Activated naive CD4-positive, alpha-beta T cell treated with anti-CD3 and anti-CD28 coated beads, Interleukin-2, amount 50 U/mL, for 72 hours (primary cell): ENCODE measurements at regions not wholly inside any gene's neighbourhood (a gene's known extent, or its start where the extent isn't known, plus 50 kb on each side); places are given as distances from the start of the nearest gene placed in this dataset.

Experiments
- ATAC-seq, 2 donors: fragments of 150-1000 bp; cut with Tn5 transposase; 2 replicates each; pipeline ENCODE4 v1.10.0; 2021; ENCODE audit warnings: mild to moderate bottlenecking in 2 of 2, moderate library complexity in 2 of 2
- DNase-seq, 2 donors: peaks; one replicate each; pipeline ENCODE4 v3.0.0; 2021 to 2022; ENCODE audit warnings: low spot score in 2 of 2
- H3K27ac Mint-ChIP-seq, 2 donors: one replicate each; pipeline ENCODE4 v1.8.0; 2022; ENCODE audit warnings: mild to moderate bottlenecking in 2 of 2, mixed read lengths in 2 of 2
- H3K36me3 Mint-ChIP-seq, 2 donors: one replicate each; pipeline ENCODE4 v1.8.0; 2022; ENCODE audit warnings: mixed read lengths in 2 of 2
- H3K9me3 Mint-ChIP-seq, 2 donors: one replicate each; pipeline ENCODE4 v1.8.0; 2022; ENCODE audit warnings: mixed read lengths in 2 of 2

- peak; percentile 44 to 58 for DNase-seq
- H3K36me3 Mint-ChIP-seq: no peaks in the 10 kb centered on the region
- ATAC-seq: peak; percentile 71 to 83
- H3K9me3 Mint-ChIP-seq: no peaks in the 10 kb centered on the region
- peak overlapping the region in 1 of 2 donors; percentile 72 for H3K27ac Mint-ChIP-seq
These were observed 421.7 kb downstream of the VRK1 start for GRCh38 chr14:97218691-97219430.

- Mint-ChIP-seq H3K27ac (peak overlapping the region; percentile 22 to 72), H3K9me3 (no peaks in the 10 kb centered on the region)
- peak; percentile 37 to 62 for ATAC-seq
These were observed 422.3 kb downstream of the VRK1 start for GRCh38 chr14:97219431-97220017.

GRCh38 chr14:97221572-97222285 is 424.5 kb downstream of the VRK1 start:
- DNase-seq: no peak
- ATAC-seq: no peak
- no peaks in the 10 kb centered on the region for H3K9me3 Mint-ChIP-seq
- H3K36me3 Mint-ChIP-seq: no peaks in the 10 kb centered on the region
- H3K27ac Mint-ChIP-seq: no peak overlapping the region

More at GRCh38 chr14:97219431-97220017, 422.3 kb downstream of the VRK1 start:
- H3K36me3 Mint-ChIP-seq: no peaks in the 10 kb centered on the region
- peak in 1 of 2 donors; percentile 12 for DNase-seq

- ATAC-seq (no peak), DNase-seq (no peak)
- Mint-ChIP-seq H3K27ac (no peak overlapping the region), H3K36me3 (no peaks in the 10 kb centered on the region), H3K9me3 (no peaks in the 10 kb centered on the region)
These were observed 426.8 kb downstream of the VRK1 start for GRCh38 chr14:97224016-97224415.

GRCh38 chr14:97230051-97230450 is 432.9 kb downstream of the VRK1 start:
- Mint-ChIP-seq H3K27ac (no peak overlapping the region), H3K36me3 (no peaks in the 10 kb centered on the region)

GRCh38 chr14:97233319-97233985 is 436.3 kb downstream of the VRK1 start:
- Mint-ChIP-seq H3K36me3 (no peaks in the 10 kb centered on the region), H3K27ac (no peak overlapping the region), H3K9me3 (no peaks in the 10 kb centered on the region)
- DNase-seq (no peak), ATAC-seq (no peak)

More at GRCh38 chr14:97230051-97230450, 432.9 kb downstream of the VRK1 start:
- ATAC-seq (no peak), DNase-seq (no peak)
- H3K9me3 Mint-ChIP-seq: no peaks in the 10 kb centered on the region

- Mint-ChIP-seq H3K27ac (no peak overlapping the region), H3K9me3 (no peaks in the 10 kb centered on the region), H3K36me3 (no peaks in the 10 kb centered on the region)
- no peak for ATAC-seq
- DNase-seq: no peak
These were observed 449.5 kb downstream of the VRK1 start for GRCh38 chr14:97246648-97247047.

- Mint-ChIP-seq H3K36me3 (no peaks in the 10 kb centered on the region), H3K9me3 (no peaks in the 10 kb centered on the region), H3K27ac (no peak overlapping the region)
- DNase-seq (no peak), ATAC-seq (no peak)
These were observed 451.8 kb downstream of the VRK1 start for GRCh38 chr14:97248973-97249372.

- Mint-ChIP-seq H3K27ac (no peak overlapping the region), H3K36me3 (no peaks in the 10 kb centered on the region), H3K9me3 (no peaks in the 10 kb centered on the region)
- no peak for ATAC-seq
- no peak for DNase-seq
These were observed 453.7 kb downstream of the VRK1 start for GRCh38 chr14:97250931-97251330.

- DNase-seq (no peak), ATAC-seq (peak in 1 of 2 donors; percentile 7)
- Mint-ChIP-seq H3K36me3 (no peaks in the 10 kb centered on the region), H3K9me3 (no peaks in the 10 kb centered on the region), H3K27ac (peak overlapping the region in 1 of 2 donors; percentile 58)
These were observed 454.4 kb downstream of the VRK1 start for GRCh38 chr14:97251491-97252155.

- DNase-seq (no peak), ATAC-seq (no peak)
- H3K36me3 Mint-ChIP-seq: no peaks in the 10 kb centered on the region
- H3K9me3 Mint-ChIP-seq: no peaks in the 10 kb centered on the region
- no peak overlapping the region for H3K27ac Mint-ChIP-seq
These were observed 456.6 kb downstream of the VRK1 start for GRCh38 chr14:97253756-97254155.

- Mint-ChIP-seq H3K9me3 (peaks cover 0 to 9% of the 10 kb centered on the region in 2 donors), H3K36me3 (no peaks in the 10 kb centered on the region), H3K27ac (no peak overlapping the region)
- DNase-seq (no peak), ATAC-seq (no peak)
These were observed 465.2 kb downstream of the VRK1 start for GRCh38 chr14:97262336-97262735.

- H3K9me3 Mint-ChIP-seq: peaks cover 0 to 9% of the 10 kb centered on the region in 2 donors
- DNase-seq (no peak), ATAC-seq (no peak)
- H3K27ac Mint-ChIP-seq: no peak overlapping the region
- no peaks in the 10 kb centered on the region for H3K36me3 Mint-ChIP-seq
These were observed 467.5 kb downstream of the VRK1 start for GRCh38 chr14:97264516-97265230.

GRCh38 chr14:97266653-97267052 is 469.5 kb downstream of the VRK1 start:
- H3K27ac Mint-ChIP-seq: no peak overlapping the region
- DNase-seq (no peak), ATAC-seq (no peak)
- H3K9me3 Mint-ChIP-seq: peaks cover 0 to 5% of the 10 kb centered on the region in 2 donors
- H3K36me3 Mint-ChIP-seq: no peaks in the 10 kb centered on the region

- H3K9me3 Mint-ChIP-seq: no peaks in the 10 kb centered on the region
- no peak overlapping the region for H3K27ac Mint-ChIP-seq
- DNase-seq (no peak), ATAC-seq (no peak)
- no peaks in the 10 kb centered on the region for H3K36me3 Mint-ChIP-seq
These were observed 470.3 kb downstream of the VRK1 start for GRCh38 chr14:97267509-97267908.

GRCh38 chr14:97268097-97268496 is 470.9 kb downstream of the VRK1 start:
- no peaks in the 10 kb centered on the region for H3K36me3 Mint-ChIP-seq

More at GRCh38 chr14:97268097-97268496, 470.9 kb downstream of the VRK1 start:
- Mint-ChIP-seq H3K27ac (no peak overlapping the region), H3K9me3 (no peaks in the 10 kb centered on the region)
- DNase-seq (no peak), ATAC-seq (no peak)
